ENCODE measurements at regions not wholly inside any gene's neighbourhood (a gene's known extent, or its start where the extent isn't known, plus 50 kb on each side); places are given as distances from the start of the nearest gene placed in this dataset.
"Not testable (repeated sequence)": the region's sequence is repeated elsewhere in the genome, so short reads cannot be mapped to it uniquely, and the experiment has no call there.

DNA sequence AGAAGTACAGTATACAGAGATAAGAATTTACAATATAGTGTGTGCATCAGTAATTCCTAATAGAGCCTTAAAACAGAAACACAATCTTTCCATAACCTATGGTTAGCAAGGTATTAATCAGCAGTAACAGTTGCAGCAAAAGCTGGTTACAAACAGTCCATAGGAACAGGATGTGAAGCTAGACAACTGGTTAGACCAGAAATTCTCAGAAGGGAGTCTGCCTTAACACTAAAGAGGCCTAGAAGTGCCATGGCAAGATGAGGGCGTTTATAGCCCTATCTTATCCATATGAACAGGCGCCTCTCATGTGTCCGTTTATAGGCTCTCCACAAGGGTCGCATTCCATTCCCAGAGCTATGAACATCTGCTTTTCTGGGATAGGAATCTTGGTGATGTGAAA, 450.1 kb downstream of the C12orf50 start:
- H3K9ac ChIP-seq (ENCODE audit: low read depth, low read length); H3K36me3 ChIP-seq (ENCODE audit: control insufficient read depth, insufficient read depth, low read length); H3K9me3 ChIP-seq (ENCODE audit: control insufficient read depth, insufficient read depth, low read length); H3K27me3 ChIP-seq (ENCODE audit: control insufficient read depth, insufficient read depth, low read length); H3K27ac ChIP-seq (ENCODE audit: low read depth, low read length); H3K4me3 ChIP-seq (ENCODE audit: low read depth, low read length): not testable (repeated sequence)
- peaks cover 13% of the 10 kb centered on the region for H3K4me1 ChIP-seq (ENCODE audit: control insufficient read depth, insufficient read depth, low read length)

DNA sequence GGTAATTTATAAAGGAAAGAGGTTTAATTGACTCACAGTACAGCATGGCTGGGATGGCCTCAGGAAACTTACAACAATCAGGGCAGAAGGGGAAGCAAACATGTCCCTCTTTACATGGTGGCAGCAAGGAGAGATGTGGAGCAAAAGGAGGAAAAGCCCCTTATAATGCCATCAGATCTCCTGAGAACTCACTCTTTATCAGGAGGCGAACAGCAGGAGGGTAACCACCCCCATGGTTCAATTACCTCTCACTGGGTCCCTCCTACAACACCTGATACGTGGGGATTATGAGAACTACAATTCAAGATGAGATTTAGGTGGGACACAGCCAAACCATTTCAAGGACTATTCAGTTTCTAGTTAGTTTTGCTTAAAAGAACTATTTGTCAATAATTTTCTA, 453.3 kb downstream of the C12orf50 start:
- H3K27me3 ChIP-seq (ENCODE audit: control insufficient read depth, insufficient read depth, low read length), result no peaks in the 10 kb centered on the region
- no peaks in the 10 kb centered on the region for H3K36me3 ChIP-seq (ENCODE audit: control insufficient read depth, insufficient read depth, low read length)
- no peak overlapping the region for H3K27ac ChIP-seq (ENCODE audit: low read depth, low read length)
- no peak overlapping the region for H3K9ac ChIP-seq (ENCODE audit: low read depth, low read length)
- H3K4me3 ChIP-seq (ENCODE audit: low read depth, low read length), result no peak overlapping the region
- peaks cover 13% of the 10 kb centered on the region for H3K4me1 ChIP-seq (ENCODE audit: control insufficient read depth, insufficient read depth, low read length)
- H3K9me3 ChIP-seq (ENCODE audit: control insufficient read depth, insufficient read depth, low read length), result no peaks in the 10 kb centered on the region

DNA sequence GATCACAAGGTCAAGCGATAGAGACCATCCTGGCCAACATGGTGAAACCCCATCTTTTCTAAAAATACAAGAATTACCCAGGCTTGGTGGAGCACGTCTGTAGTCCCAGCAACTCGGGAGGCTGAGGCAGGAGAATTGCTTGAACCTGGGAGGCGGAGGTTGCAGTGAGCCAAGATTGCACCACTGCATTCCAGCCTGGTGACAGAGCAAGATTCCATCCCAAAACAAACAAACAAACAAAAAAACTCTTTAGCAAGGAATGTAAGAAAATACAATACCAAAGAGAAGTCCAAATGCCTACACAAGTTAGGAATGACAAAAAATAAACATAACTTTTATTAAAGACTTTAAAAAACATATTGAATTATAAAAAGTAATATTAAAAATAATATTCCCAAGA, 462.3 kb downstream of the C12orf50 start:
- H3K4me1 ChIP-seq (ENCODE audit: control insufficient read depth, insufficient read depth, low read length); H3K9ac ChIP-seq (ENCODE audit: low read depth, low read length); H3K27ac ChIP-seq (ENCODE audit: low read depth, low read length); H3K27me3 ChIP-seq (ENCODE audit: control insufficient read depth, insufficient read depth, low read length); H3K36me3 ChIP-seq (ENCODE audit: control insufficient read depth, insufficient read depth, low read length); H3K4me3 ChIP-seq (ENCODE audit: low read depth, low read length): not testable (repeated sequence)
- H3K9me3 ChIP-seq (ENCODE audit: control insufficient read depth, insufficient read depth, low read length), result peaks cover 11% of the 10 kb centered on the region

DNA sequence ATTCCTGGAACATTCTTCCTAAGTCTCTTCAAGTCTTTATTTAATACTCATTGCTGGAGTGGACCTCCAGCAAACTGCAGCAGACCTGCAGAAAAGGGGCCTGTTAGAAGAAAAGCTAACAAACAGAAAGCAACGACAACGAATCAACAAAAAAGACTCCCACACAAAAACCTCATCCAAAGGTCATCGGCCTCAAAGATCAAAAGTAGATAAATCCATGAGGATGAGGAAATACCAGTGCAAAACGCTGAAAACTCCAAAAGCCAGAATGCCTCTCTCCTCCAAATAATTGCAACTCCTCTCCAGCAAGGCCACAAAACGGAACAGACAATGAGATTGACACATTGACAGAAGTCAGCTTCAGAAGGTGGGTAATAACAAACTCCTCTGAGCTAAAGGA, 472.2 kb downstream of the C12orf50 start:
- Histone ChIP-seq H3K9ac (ENCODE audit: low read depth, low read length) (no peak overlapping the region), H3K36me3 (ENCODE audit: control insufficient read depth, insufficient read depth, low read length) (no peaks in the 10 kb centered on the region), H3K4me3 (ENCODE audit: low read depth, low read length) (no peak overlapping the region), H3K4me1 (ENCODE audit: control insufficient read depth, insufficient read depth, low read length) (no peaks in the 10 kb centered on the region), H3K9me3 (ENCODE audit: control insufficient read depth, insufficient read depth, low read length) (no peaks in the 10 kb centered on the region), H3K27me3 (ENCODE audit: control insufficient read depth, insufficient read depth, low read length) (no peaks in the 10 kb centered on the region), H3K27ac (ENCODE audit: low read depth, low read length) (no peak overlapping the region)

DNA sequence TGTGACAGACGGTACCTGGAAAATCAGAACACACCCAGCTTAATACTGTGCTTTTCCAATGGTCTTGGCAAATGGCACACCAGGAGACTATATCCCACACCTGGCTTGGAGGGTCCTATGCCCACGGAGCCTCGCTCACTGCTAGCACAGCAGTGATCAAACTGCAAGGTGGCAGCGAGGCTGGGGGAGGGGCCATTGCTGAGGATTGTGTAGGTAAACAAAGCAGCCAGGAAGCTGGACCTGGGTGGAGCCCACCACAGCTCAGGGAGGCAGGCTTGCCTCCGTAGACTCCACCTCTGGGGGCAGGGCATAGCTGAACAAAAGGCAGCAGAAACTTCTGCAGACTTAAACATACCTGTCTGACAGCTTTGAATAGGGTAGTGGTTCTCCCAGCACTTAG, 498.0 kb downstream of the C12orf50 start:
- H3K4me3 ChIP-seq (ENCODE audit: low read depth, low read length); H3K27ac ChIP-seq (ENCODE audit: low read depth, low read length); H3K36me3 ChIP-seq (ENCODE audit: control insufficient read depth, insufficient read depth, low read length); H3K27me3 ChIP-seq (ENCODE audit: control insufficient read depth, insufficient read depth, low read length); H3K9me3 ChIP-seq (ENCODE audit: control insufficient read depth, insufficient read depth, low read length); H3K9ac ChIP-seq (ENCODE audit: low read depth, low read length); H3K4me1 ChIP-seq (ENCODE audit: control insufficient read depth, insufficient read depth, low read length): not testable (repeated sequence)

DNA sequence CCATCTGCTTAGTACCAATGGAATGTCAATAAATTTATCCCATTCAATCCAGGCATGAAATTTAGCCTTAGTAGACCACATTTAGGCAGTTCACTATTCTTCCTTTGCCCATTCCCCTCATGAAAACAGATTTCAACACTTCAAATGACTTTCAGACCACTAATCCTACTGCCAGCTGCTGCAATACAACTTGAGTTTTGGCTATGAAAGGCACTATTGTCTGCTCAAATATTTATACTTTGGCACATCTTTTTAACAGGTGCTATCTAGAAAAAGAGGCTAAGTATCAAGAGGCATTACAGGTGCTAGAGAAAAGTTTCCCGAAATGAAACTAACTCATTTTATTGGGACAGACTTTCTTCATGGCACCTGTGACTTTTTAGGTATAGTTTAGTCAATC, 499.8 kb downstream of the C12orf50 start:
- H3K4me1 ChIP-seq (ENCODE audit: control insufficient read depth, insufficient read depth, low read length), result no peaks in the 10 kb centered on the region
- H3K9ac ChIP-seq (ENCODE audit: low read depth, low read length), result no peak overlapping the region
- H3K36me3 ChIP-seq (ENCODE audit: control insufficient read depth, insufficient read depth, low read length), result no peaks in the 10 kb centered on the region
- H3K9me3 ChIP-seq (ENCODE audit: control insufficient read depth, insufficient read depth, low read length), result no peaks in the 10 kb centered on the region
- no peaks in the 10 kb centered on the region for H3K27me3 ChIP-seq (ENCODE audit: control insufficient read depth, insufficient read depth, low read length)
- no peak overlapping the region for H3K4me3 ChIP-seq (ENCODE audit: low read depth, low read length)
- no peak overlapping the region for H3K27ac ChIP-seq (ENCODE audit: low read depth, low read length)

DNA sequence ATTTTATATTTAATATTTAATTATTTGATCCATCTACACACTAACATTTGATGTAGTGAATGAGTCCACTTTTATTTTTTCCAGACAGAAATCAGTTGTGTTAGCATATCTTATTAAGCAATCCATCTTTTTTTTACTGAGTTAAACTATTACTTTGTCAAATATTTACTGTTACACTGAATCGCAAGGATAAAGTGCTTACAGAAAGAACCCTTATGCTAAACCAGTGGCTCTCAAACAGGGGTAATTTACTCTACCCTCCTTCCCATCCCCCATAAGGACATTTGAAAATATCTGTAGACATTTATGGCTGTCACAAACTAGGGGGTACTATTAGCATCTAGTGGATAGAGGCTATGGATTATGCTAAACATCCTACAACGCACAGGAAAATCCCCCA, 508.2 kb downstream of the C12orf50 start:
- H3K9ac ChIP-seq (ENCODE audit: low read depth, low read length), result no peak overlapping the region
- no peaks in the 10 kb centered on the region for H3K9me3 ChIP-seq (ENCODE audit: control insufficient read depth, insufficient read depth, low read length)
- no peak overlapping the region for H3K27ac ChIP-seq (ENCODE audit: low read depth, low read length)
- no peaks in the 10 kb centered on the region for H3K4me1 ChIP-seq (ENCODE audit: control insufficient read depth, insufficient read depth, low read length)
- no peak overlapping the region for H3K4me3 ChIP-seq (ENCODE audit: low read depth, low read length)
- no peaks in the 10 kb centered on the region for H3K36me3 ChIP-seq (ENCODE audit: control insufficient read depth, insufficient read depth, low read length)
- H3K27me3 ChIP-seq (ENCODE audit: control insufficient read depth, insufficient read depth, low read length), result no peaks in the 10 kb centered on the region

DNA sequence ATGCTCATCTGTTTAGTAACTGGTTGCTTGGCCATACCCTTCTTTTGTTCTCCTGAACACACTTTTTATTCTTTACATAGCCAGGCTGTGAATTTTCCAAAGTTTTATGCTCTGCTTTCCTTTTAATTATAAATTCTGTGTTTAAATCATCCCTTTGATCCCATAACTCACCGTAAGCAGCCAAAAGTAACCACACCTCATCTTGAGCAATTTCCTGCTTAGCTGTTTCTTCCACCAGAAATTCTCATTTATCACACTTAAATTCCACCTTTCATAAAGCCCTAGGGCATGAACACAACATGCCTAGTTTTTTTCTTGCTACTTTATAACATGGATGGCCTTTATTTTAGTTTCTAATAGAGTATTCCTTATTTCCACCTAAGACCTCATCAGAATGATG, 510.7 kb downstream of the C12orf50 start:
- Histone ChIP-seq H3K4me1 (ENCODE audit: control insufficient read depth, insufficient read depth, low read length) (peaks cover 3% of the 10 kb centered on the region; the same call in 1 of the 2 replicates), H3K9me3 (ENCODE audit: control insufficient read depth, insufficient read depth, low read length) (no peaks in the 10 kb centered on the region), H3K27me3 (ENCODE audit: control insufficient read depth, insufficient read depth, low read length) (no peaks in the 10 kb centered on the region), H3K9ac (ENCODE audit: low read depth, low read length) (no peak overlapping the region), H3K27ac (ENCODE audit: low read depth, low read length) (no peak overlapping the region), H3K36me3 (ENCODE audit: control insufficient read depth, insufficient read depth, low read length) (no peaks in the 10 kb centered on the region), H3K4me3 (ENCODE audit: low read depth, low read length) (no peak overlapping the region)

DNA sequence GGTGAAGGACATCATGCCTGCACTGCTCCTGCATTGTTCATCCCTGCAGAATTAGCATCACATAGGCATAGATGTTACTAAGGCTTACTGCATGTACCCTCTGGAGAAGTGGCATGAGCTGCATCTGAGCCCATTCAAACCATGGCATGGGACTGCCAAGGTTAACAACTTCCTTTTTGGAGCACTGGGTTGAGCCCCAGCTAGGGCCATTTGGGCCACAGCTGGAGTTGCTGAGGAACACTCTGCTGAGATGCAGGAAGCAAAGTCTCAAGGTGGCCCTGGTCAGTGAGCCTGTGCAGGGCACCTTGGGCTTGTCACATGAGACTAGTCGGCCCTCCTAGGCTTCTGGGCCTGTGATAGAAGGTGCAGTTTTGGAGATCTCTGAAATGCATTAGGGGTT, 511.2 kb downstream of the C12orf50 start:
- H3K9me3 ChIP-seq (ENCODE audit: control insufficient read depth, insufficient read depth, low read length), result no peaks in the 10 kb centered on the region
- no peaks in the 10 kb centered on the region for H3K36me3 ChIP-seq (ENCODE audit: control insufficient read depth, insufficient read depth, low read length)
- H3K4me1 ChIP-seq (ENCODE audit: control insufficient read depth, insufficient read depth, low read length), result peaks cover 6% of the 10 kb centered on the region; the same call in 1 of the 2 replicates
- no peak overlapping the region for H3K27ac ChIP-seq (ENCODE audit: low read depth, low read length)
- H3K9ac ChIP-seq (ENCODE audit: low read depth, low read length), result no peak overlapping the region
- no peak overlapping the region for H3K4me3 ChIP-seq (ENCODE audit: low read depth, low read length)
- no peaks in the 10 kb centered on the region for H3K27me3 ChIP-seq (ENCODE audit: control insufficient read depth, insufficient read depth, low read length)

DNA sequence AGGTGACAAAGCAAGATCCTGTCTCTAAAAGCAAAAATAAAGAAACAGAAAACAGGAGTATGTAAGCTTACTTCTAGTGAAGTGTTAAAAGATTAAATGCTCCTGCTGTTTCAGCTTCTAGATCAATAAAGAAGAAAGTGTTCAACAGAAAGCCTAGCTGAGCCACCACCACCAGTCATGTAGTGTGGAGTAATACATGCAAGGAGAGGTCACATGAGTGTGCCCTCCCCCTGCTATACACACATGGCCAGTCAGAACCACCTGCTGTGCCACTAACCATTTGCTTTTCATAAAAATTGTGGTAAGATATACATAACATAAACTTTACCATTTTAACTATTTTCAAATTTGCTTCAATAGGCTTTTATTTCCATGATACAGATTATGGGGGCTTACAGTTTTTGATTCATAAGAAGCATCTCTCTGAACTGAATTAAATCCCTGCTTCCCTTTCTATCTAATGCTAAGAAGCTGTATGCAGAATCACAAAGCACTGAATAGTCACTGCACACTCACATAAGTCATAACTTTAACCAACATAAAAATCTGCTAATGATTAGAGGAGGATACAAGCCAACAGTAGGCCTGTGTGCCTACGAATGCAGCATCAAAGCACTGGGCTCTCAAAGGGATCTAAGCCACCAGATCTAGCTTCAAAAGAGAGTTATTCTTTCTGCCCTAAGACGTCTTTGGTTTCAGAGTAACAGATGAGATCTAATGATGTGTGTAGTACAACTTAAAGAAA, 515.5 kb downstream of the C12orf50 start:
- H3K4me1 ChIP-seq (ENCODE audit: control insufficient read depth, insufficient read depth, low read length), result peaks cover 6% of the 10 kb centered on the region; the same call in 1 of the 2 replicates
- no peaks in the 10 kb centered on the region for H3K9me3 ChIP-seq (ENCODE audit: control insufficient read depth, insufficient read depth, low read length)
- H3K36me3 ChIP-seq (ENCODE audit: control insufficient read depth, insufficient read depth, low read length), result no peaks in the 10 kb centered on the region
- no peak overlapping the region for H3K27ac ChIP-seq (ENCODE audit: low read depth, low read length)
- no peaks in the 10 kb centered on the region for H3K27me3 ChIP-seq (ENCODE audit: control insufficient read depth, insufficient read depth, low read length)
- H3K4me3 ChIP-seq (ENCODE audit: low read depth, low read length), result no peak overlapping the region
- no peak overlapping the region for H3K9ac ChIP-seq (ENCODE audit: low read depth, low read length)

DNA sequence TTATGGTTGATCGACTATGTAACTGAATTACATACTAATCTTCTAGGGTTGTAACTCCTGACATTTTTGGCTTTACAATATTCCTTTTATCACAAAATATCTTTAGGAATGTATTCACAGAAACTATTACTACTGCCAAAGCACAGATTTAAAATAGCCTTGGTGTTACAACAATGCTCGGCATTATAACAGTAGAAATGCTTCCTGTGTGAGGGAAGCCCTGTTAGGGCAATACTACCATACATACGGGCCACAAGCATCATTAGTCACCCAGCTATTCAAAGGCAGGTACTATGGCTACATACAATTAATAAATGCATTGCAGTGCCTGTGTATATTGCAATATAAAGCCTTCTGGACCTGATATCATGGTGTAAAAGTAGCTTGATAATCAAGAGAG, 517.8 kb downstream of the C12orf50 start:
- H3K27ac ChIP-seq (ENCODE audit: low read depth, low read length), result no peak overlapping the region
- H3K4me1 ChIP-seq (ENCODE audit: control insufficient read depth, insufficient read depth, low read length), result peaks cover 6% of the 10 kb centered on the region; the same call in 1 of the 2 replicates
- H3K27me3 ChIP-seq (ENCODE audit: control insufficient read depth, insufficient read depth, low read length), result no peaks in the 10 kb centered on the region
- no peak overlapping the region for H3K4me3 ChIP-seq (ENCODE audit: low read depth, low read length)
- no peak overlapping the region for H3K9ac ChIP-seq (ENCODE audit: low read depth, low read length)
- H3K36me3 ChIP-seq (ENCODE audit: control insufficient read depth, insufficient read depth, low read length), result no peaks in the 10 kb centered on the region
- H3K9me3 ChIP-seq (ENCODE audit: control insufficient read depth, insufficient read depth, low read length), result no peaks in the 10 kb centered on the region
